ENCODE measurements at regions not wholly inside any gene's neighbourhood (a gene's known extent, or its start where the extent isn't known, plus 50 kb on each side); places are given as distances from the start of the nearest gene placed in this dataset.
A peak's percentile ranks its signal among the peaks of the same experiment; 100 is the strongest.

GRCh38 chr2:65675350-65675749 is 243.0 kb upstream of the SPRED2 start:
- Histone ChIP-seq H3K23me2 (ENCODE audit: low read depth, low read length) (no peaks in the 10 kb centered on the region), H2AK5ac (ENCODE audit: low read depth, low read length) (no peak overlapping the region), H2BK120ac (replicated peaks; ENCODE audit: low read depth, low read length) (no peak overlapping the region), H3K14ac (ENCODE audit: insufficient read length) (no peak overlapping the region), H3K4me1 (replicated peaks in 1 of 4; ENCODE audit: control insufficient read depth in 3 of 4, insufficient read depth in 4 of 4, low read length in 3 of 4) (no peaks in the 10 kb centered on the region), H3K23ac (ENCODE audit: insufficient read length) (no peak overlapping the region), H4K20me1 (replicated peaks in 1 of 2; ENCODE audit: control insufficient read depth in 1 of 2, insufficient read depth in 2 of 2, low read length in 2 of 2) (no peaks in the 10 kb centered on the region), H3K27ac (ENCODE audit: low read depth, low read length) (no peak overlapping the region), H3K27me3 (replicated peaks in 1 of 4; ENCODE audit: control insufficient read depth in 3 of 4, extremely low read depth in 1 of 4, insufficient read depth in 3 of 4, low read length in 3 of 4) (no peaks in the 10 kb centered on the region), H2AFZ (ENCODE audit: low read length) (no peak overlapping the region), H3K4me3 (ENCODE audit: extremely low read depth in 1 of 4, insufficient read depth in 2 of 4, low read depth in 3 of 4, low read length in 4 of 4) (no peak overlapping the region), H2BK15ac (ENCODE audit: low read length) (no peak overlapping the region), H2BK20ac (ENCODE audit: low read length) (no peak overlapping the region), H4K91ac (replicated peaks; ENCODE audit: insufficient read length, low read length) (no peak overlapping the region), H3K36me3 (ENCODE audit: control insufficient read depth in 2 of 4, insufficient read depth in 4 of 4, low read length in 3 of 4) (no peaks in the 10 kb centered on the region), H4K8ac (ENCODE audit: extremely low read depth, insufficient read depth, low read length) (no peak overlapping the region), H2BK5ac (ENCODE audit: low read depth, low read length) (no peak overlapping the region), H3K4me2 (ENCODE audit: insufficient read depth in 1 of 2, low read depth in 2 of 2, low read length in 2 of 2) (no peak overlapping the region), H4K5ac (ENCODE audit: insufficient read length, low read depth, low read length) (no peak overlapping the region), H3K79me2 (ENCODE audit: control insufficient read depth in 1 of 2, insufficient read depth in 2 of 2, low read length in 2 of 2) (no peaks in the 10 kb centered on the region), H3K79me1 (ENCODE audit: low read depth, low read length) (no peaks in the 10 kb centered on the region), H2BK12ac (ENCODE audit: low read depth, low read length) (no peak overlapping the region), H3K9ac (replicated peaks in 1 of 4; ENCODE audit: extremely low read depth in 1 of 4, low read depth in 3 of 4, low read length in 3 of 4) (peak overlapping the region in 1 of 4 experiments; percentile 8; a peak in 1 of 7 replicates), H3K18ac (ENCODE audit: extremely low read depth, low read length) (no peak overlapping the region), H3K56ac (replicated peaks; ENCODE audit: insufficient read length, low read depth, low read length) (no peak overlapping the region), H3K9me3 (ENCODE audit: insufficient read depth in 2 of 2, low read depth in 1 of 2, low read length in 1 of 2) (peaks cover 0 to 2% of the 10 kb centered on the region in 2 experiments; a peak in 1 of 4 replicates), H3K4ac (replicated peaks; ENCODE audit: insufficient read length, low read depth, low read length) (no peak overlapping the region)
- WGBS, 2 experiments (ENCODE audit: extremely low coverage in 1 of 2, insufficient coverage in 1 of 2, insufficient read length in 1 of 2, insufficient replicate concordance in 2 of 2, low coverage in 1 of 2, low lambda C conversion rate in 2 of 2, missing lambda C conversion rate in 1 of 2) = 93% methylated on average over 4 of the region's 4 CpGs; no CpG with 5 or more reads in 1 of the 2 experiments
- ChIA-PET CTCF (ENCODE audit: partially characterized antibody) (interaction anchor here (0.9 to 2.0 kb wide), 4 partner anchors 9 to 36 kb away, joined by 3 to 11 read pairs (median 4); no protein-coding TSS in a partner anchor), POLR2A (ENCODE audit: partially characterized antibody) (no interaction called here)
- no peak for DNase-seq (ENCODE audit: low read depth in 1 of 2, low spot score in 2 of 2)
- FAIRE-seq = no peak
- TF ChIP-seq ATF3 (IDR thresholded peaks at IDR 0.05; ENCODE audit: insufficient read depth, low read depth, low read length) (no peak), RXRA (IDR thresholded peaks at IDR 0.05; ENCODE audit: insufficient read depth, low read depth, low read length) (no peak), TAF1 (IDR thresholded peaks at IDR 0.05; ENCODE audit: low read depth, low read length) (no peak), EP300 (IDR thresholded peaks at IDR 0.05; ENCODE audit: borderline replicate concordance in 1 of 2, low read depth in 2 of 2, low read length in 2 of 2) (no peak), SP2 (IDR thresholded peaks at IDR 0.05; ENCODE audit: low read length) (no peak), GABPA (IDR thresholded peaks at IDR 0.05; ENCODE audit: borderline replicate concordance, insufficient read depth, low read length) (no peak), ATF2 (IDR thresholded peaks at IDR 0.05; ENCODE audit: low read length) (no peak), SAP30 (IDR thresholded peaks at IDR 0.05; ENCODE audit: insufficient read depth, insufficient replicate concordance, low read length) (no peak), SRF (IDR thresholded peaks at IDR 0.05; ENCODE audit: low read depth, low read length) (no peak), SP1 (IDR thresholded peaks at IDR 0.05; ENCODE audit: low read depth, low read length) (no peak), RBBP5 (IDR thresholded peaks at IDR 0.05; ENCODE audit: borderline replicate concordance, low read depth, low read length) (no peak), MAFK (IDR thresholded peaks at IDR 0.05; ENCODE audit: low read depth, low read length) (no peak)
